Central memory CD8-positive, alpha-beta T cell (primary cell): ENCODE measurements at regions not wholly inside any gene's neighbourhood (a gene's known extent, or its start where the extent isn't known, plus 50 kb on each side); places are given as distances from the start of the nearest gene placed in this dataset.
"Not testable (repeated sequence)": the region's sequence is repeated elsewhere in the genome, so short reads cannot be mapped to it uniquely, and the experiment has no call there.

ENCODE experiments used
- ATAC-seq: fragments of 150-1000 bp; cut with Tn5 transposase; replicated peaks from 2 replicates; pipeline ENCODE4 v1.10.0; 2022; ENCODE audit warnings: mild to moderate bottlenecking, moderate FRiP score, moderate number of reproducible peaks; ENCODE audit not compliant: poor library complexity, severe bottlenecking; ENCODE audit errors: extremely low read depth
- DNase-seq, 2 donors: peaks; one replicate each; pipeline ENCODE4 v3.0.0; 2021; ENCODE audit warnings: low spot score in 2 of 2
- H3K27ac Mint-ChIP-seq: one replicate; pipeline ENCODE4 v1.8.0; 2022; ENCODE audit warnings: low read depth, mild to moderate bottlenecking, moderate library complexity, mixed read lengths
- H3K27me3 Mint-ChIP-seq: one replicate; pipeline ENCODE4 v1.8.0; 2022; ENCODE audit warnings: mixed read lengths
- H3K36me3 Mint-ChIP-seq: one replicate; pipeline ENCODE4 v1.8.0; 2022; ENCODE audit warnings: mild to moderate bottlenecking, moderate library complexity, mixed read lengths; ENCODE audit not compliant: insufficient read depth
- H3K4me1 Mint-ChIP-seq: one replicate; pipeline ENCODE4 v1.8.0; 2022; ENCODE audit warnings: mixed read lengths
- H3K4me3 Mint-ChIP-seq: one replicate; pipeline ENCODE4 v1.8.0; 2022; ENCODE audit warnings: mild to moderate bottlenecking, moderate library complexity, mixed read lengths
- H3K9me3 Mint-ChIP-seq: one replicate; pipeline ENCODE4 v1.8.0; 2022; ENCODE audit warnings: mixed read lengths

DNA sequence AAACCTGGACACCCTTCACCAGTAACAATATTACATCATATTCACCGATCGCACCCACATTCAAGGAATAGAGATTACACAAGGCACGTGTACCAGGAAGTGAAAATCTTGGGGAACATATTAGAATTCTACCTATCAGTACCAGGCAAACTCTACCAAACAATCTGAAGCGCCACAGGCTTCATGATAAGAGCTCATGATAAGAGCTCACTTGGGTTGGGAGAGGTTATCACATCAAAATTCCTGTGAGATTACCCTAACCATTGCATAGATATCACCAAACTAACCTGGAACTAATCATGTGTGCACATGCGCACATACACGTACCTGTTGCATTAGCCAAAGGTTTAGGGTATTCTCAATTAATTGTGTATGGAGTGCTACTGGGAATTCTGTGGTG lies 1861.3 kb downstream of the PCDH9 start:
- Mint-ChIP-seq H3K36me3 (peaks cover 2% of the 10 kb centered on the region), H3K27ac (no peak overlapping the region), H3K4me1 (no peaks in the 10 kb centered on the region), H3K27me3 (no peaks in the 10 kb centered on the region), H3K4me3 (no peak overlapping the region), H3K9me3 (peaks cover 26% of the 10 kb centered on the region)
- ATAC-seq (no peak), DNase-seq (no peak)

DNA sequence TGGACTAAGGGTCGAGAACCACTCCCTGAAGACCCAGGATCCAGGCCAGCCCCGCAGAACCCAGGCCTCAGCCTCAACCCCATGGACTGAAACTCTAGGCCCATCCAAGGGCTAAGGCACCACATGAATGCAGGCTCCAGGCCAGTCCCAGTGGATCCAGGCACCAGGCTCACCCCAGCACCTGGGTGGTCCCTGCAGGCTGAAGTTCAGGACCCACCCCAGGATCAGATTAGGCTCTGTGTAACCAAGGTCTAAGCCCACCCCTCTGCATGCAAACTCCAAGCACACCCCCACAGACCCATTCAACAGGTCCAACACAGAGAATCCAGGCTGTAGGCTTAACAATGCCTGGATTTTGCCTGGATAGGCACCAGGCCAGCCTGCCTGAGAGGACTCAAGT lies 1876.2 kb downstream of the PCDH9 start:
- Mint-ChIP-seq H3K36me3 (no peaks in the 10 kb centered on the region), H3K4me3 (no peak overlapping the region), H3K9me3 (peaks cover 13% of the 10 kb centered on the region), H3K27ac (no peak overlapping the region), H3K4me1 (no peaks in the 10 kb centered on the region), H3K27me3 (no peaks in the 10 kb centered on the region)
- DNase-seq: no peak
- ATAC-seq: no peak

DNA sequence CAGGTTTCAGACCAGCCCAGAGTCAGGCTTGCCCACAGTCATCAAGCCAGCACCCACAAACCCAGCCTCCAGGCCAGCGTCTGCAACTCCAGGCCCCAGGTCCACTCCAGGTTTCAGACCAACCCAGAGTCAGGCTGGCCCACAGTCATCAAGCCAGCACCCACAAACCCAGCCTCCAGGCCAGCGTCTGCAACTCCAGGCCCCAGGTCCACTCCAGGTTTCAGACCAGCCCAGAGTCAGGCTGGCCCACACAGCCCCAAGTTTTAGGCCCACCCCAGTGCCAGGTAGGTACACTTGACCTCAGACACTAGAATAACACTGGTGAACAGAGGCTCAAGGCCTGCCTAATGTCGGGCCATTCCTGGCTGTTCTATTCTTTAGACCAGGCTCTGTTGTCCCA lies 1877.0 kb downstream of the PCDH9 start:
- H3K4me1 Mint-ChIP-seq, H3K27me3 Mint-ChIP-seq, H3K4me3 Mint-ChIP-seq, ATAC-seq, H3K27ac Mint-ChIP-seq, DNase-seq, H3K36me3 Mint-ChIP-seq: not testable (repeated sequence)
- H3K9me3 Mint-ChIP-seq: peaks cover 18% of the 10 kb centered on the region

DNA sequence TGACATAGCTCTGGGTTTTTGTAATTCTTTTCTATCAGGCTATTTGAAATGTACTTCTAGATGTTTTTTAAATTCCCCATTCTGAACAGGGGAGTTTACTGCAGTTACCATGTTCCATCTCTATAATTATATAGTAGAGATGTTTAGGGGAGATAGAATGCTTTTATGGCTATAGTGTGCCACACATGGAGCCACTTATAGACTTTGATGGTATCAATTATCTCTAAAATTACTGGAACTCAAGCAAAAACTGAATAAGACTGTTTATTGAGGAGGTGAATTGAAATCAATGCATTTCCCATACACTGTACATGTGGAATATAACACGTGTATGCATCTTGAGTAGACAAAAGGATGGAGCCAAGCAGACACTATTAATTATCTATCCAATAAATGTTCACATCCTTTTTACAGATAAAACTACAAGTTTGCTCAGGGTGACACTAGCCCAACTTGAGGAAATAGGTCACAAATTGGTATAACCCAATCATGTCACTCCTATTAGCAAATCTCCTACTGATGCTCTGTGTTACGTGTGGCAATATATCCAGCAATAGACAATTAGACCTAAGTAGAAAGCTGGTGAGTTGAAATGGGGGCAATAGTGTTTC lies 1882.6 kb downstream of the PCDH9 start:
- Mint-ChIP-seq H3K4me3 (no peak overlapping the region), H3K36me3 (no peaks in the 10 kb centered on the region), H3K4me1 (no peaks in the 10 kb centered on the region), H3K27ac (no peak overlapping the region), H3K27me3 (no peaks in the 10 kb centered on the region), H3K9me3 (peaks cover 17% of the 10 kb centered on the region)
- no peak for ATAC-seq
- DNase-seq: no peak

DNA sequence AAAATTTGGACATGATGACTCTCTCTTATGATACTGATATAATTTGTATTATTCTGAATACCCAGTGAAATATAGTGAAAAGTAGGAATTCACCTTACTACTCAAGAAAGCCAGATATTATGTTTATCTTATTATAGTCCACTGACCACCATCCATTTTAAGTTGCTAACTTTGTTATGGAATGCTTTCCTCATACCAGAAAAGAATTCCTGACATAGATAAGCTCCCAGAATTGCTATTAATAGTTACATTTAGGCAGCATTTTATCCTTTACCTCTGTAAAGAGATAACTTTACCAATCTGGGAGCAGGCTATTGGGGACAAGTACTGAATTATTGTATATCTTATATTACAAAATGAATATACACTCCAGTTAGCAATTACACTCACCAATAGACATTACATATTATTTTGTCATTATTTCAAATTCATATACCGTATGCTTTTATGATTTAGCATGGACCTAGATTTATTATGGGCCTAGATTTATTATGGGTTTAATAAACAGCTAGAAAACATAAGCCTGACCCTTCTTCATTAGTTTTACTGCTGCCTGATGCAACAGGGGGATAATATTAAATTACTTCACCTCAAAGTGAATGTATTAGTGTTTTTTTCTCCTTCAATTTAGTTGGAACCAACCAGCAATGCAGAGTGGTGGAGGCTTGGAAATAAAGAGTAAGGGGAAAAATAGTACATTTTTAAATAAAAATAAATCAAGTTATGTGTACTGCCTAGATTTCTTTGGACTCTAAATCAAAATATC lies 1886.1 kb downstream of the PCDH9 start:
- H3K27ac Mint-ChIP-seq: no peak overlapping the region
- ATAC-seq (no peak), DNase-seq (no peak)
- H3K4me1 Mint-ChIP-seq: no peaks in the 10 kb centered on the region
- no peaks in the 10 kb centered on the region for H3K27me3 Mint-ChIP-seq
- H3K4me3 Mint-ChIP-seq: no peak overlapping the region
- H3K36me3 Mint-ChIP-seq: no peaks in the 10 kb centered on the region
- H3K9me3 Mint-ChIP-seq: peaks cover 11% of the 10 kb centered on the region

DNA sequence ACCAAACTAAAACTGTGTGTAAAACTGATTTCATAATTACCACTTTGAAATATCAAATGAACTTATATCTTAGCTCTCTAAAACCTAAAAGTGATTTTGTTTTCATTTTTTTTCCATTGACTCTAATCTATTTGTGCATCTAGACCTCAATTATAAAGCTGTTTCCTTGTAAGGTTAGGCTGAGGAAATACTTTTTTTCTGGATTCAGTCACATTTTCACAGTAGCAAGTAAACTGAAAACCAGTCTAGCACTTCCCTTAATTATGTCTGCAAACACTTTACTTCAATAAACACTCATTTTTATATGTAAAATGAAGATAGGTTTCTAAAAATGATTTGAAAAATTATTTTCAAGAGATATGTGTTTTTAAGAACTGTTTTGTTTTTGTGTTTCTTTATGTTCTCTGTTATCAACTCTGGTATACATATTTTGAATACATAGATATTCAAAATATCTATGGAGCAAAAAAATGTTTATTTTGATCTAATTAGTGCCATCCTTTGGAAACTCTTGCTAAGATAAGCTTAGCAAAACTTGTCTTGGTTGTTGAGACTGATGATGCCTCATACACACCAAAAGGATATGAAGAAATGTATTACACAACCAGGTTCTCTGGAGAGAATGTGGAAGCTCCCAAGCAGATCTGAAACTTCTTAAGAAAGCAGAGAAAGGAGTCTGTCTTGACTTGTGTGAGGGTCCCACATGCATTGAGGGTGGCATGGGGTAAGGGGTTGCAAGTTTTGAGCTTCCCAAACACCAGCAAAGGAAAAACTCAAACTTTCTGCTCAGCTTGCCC lies 1887.4 kb downstream of the PCDH9 start:
- Mint-ChIP-seq H3K9me3 (peaks cover 9% of the 10 kb centered on the region), H3K36me3 (no peaks in the 10 kb centered on the region), H3K4me1 (no peaks in the 10 kb centered on the region), H3K4me3 (no peak overlapping the region), H3K27ac (no peak overlapping the region), H3K27me3 (no peaks in the 10 kb centered on the region)
- DNase-seq: no peak
- no peak for ATAC-seq

DNA sequence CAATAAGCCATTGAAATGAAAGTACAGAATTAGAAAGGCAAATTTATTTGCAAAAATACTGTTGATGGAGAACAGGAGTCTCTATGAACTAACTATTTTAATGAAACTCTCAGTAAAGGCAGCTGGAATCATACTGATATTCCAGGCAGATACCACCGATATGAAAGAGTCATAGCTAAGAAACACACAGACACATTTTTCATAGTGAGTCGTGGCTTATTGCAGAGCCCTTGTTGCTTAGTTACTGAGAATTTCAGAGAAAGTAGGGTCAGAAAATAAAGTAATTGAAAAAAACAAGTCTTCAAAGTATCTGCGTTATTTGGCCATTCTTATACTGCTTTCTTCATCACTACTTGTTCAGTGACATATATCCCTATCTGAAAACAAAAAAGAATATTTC lies 1890.9 kb downstream of the PCDH9 start:
- H3K9me3 Mint-ChIP-seq: peaks cover 11% of the 10 kb centered on the region
- H3K36me3 Mint-ChIP-seq: no peaks in the 10 kb centered on the region
- H3K4me3 Mint-ChIP-seq: no peak overlapping the region
- H3K27ac Mint-ChIP-seq: no peak overlapping the region
- ATAC-seq (no peak), DNase-seq (no peak)
- no peaks in the 10 kb centered on the region for H3K27me3 Mint-ChIP-seq
- H3K4me1 Mint-ChIP-seq: no peaks in the 10 kb centered on the region

DNA sequence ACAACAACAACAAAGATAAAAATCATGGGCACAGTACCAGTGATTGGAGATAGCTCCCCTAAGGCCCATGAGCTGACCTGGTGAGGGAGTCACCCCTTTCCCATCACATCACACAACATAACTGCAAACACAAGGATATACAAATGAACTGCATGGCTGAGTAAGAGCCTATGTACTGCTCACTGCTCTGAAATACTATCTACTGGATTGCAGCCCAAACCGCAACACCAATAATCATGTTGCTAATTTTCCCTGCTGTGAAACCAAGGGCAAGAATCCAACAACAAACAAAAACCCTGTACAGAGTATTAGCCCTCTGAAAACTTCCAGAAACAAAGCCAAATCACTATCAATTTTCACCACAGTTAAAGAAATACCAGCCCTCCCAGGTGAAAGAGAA lies 1893.2 kb downstream of the PCDH9 start:
- no peak for ATAC-seq
- Mint-ChIP-seq H3K27me3 (no peaks in the 10 kb centered on the region), H3K36me3 (no peaks in the 10 kb centered on the region), H3K9me3 (peaks cover 21% of the 10 kb centered on the region), H3K27ac (no peak overlapping the region), H3K4me3 (no peak overlapping the region), H3K4me1 (no peaks in the 10 kb centered on the region)
- no peak for DNase-seq

DNA sequence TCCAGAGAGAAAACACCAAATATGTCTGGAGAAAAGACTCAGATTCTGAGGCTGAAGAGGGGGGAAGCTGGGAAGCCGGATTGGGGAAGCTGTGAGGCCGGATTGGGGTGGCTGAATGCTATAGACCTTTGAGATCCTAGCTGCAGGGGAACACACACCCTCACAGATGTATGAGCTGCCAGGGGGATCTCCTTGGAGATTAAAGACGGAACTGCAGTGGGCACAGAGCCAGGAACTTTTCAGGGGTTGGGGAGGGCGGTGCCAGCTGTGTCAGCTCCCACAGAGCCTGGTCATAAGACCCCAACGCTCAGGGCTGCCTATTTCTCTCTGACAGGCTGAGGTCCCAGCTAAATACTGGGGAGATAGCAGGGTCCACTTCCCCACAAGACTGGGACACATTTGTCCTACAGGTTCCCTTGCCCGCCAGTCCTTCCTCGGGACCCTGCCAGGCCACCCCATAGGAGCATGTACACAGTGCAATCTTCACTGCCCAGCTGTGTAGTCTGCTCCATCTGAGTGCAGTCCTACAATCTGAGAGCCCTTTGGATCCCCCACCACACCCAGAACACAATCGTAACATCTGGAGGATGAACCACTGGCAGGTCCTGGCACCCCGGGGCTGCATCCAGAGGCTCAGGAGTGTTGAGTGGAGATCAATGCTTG lies 1893.9 kb downstream of the PCDH9 start:
- Mint-ChIP-seq H3K9me3 (peaks cover 21% of the 10 kb centered on the region), H3K4me3 (no peak overlapping the region), H3K36me3 (no peaks in the 10 kb centered on the region), H3K4me1 (no peaks in the 10 kb centered on the region), H3K27ac (no peak overlapping the region), H3K27me3 (no peaks in the 10 kb centered on the region)
- DNase-seq (no peak), ATAC-seq (no peak)

DNA sequence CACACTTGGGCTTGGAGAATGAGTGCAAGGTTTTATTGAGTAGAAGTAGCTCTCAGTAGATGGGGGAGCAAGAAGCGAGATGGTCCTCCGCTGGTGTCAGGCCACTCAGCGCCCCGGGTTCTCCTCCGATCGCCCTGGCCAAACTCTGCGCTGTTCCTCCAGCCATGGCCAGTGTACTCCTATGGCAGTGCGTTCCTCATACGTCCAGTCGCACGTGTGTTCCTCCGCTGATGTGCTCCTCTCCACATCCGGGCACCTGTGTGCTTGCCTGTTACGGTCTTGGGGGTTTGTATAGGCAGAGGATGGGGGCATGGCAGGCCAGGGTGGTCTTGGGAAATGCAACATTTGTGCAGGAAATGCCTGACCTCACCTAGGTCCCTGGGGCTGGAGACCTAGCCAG lies 1899.4 kb downstream of the PCDH9 start:
- Mint-ChIP-seq H3K27me3 (no peaks in the 10 kb centered on the region), H3K4me3 (no peak overlapping the region), H3K9me3 (peaks cover 18% of the 10 kb centered on the region), H3K4me1 (no peaks in the 10 kb centered on the region), H3K36me3 (no peaks in the 10 kb centered on the region), H3K27ac (no peak overlapping the region)
- DNase-seq: no peak
- ATAC-seq: no peak

DNA sequence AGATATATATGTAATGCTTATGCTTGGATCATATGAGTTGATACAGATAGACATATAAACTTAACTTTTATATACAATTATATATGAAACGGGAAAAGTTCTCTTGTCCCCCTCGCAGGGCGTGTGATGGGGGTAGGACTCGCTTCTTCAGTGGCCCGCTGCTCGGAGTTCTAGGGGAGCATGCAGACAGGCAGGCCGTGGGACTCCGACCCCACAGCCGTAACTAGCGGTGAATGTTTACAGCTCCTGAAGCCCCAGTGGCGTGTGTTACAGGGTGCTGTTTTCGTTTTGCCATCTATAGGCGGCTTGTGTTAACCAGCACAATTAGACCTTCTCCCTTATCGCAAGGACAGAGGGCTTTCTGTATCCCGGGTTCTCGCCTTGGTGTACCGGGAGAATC lies 1899.8 kb downstream of the PCDH9 start:
- Mint-ChIP-seq H3K27me3 (no peaks in the 10 kb centered on the region), H3K27ac (no peak overlapping the region), H3K36me3 (no peaks in the 10 kb centered on the region), H3K9me3 (peaks cover 15% of the 10 kb centered on the region), H3K4me1 (no peaks in the 10 kb centered on the region), H3K4me3 (no peak overlapping the region)
- ATAC-seq (no peak), DNase-seq (no peak)

DNA sequence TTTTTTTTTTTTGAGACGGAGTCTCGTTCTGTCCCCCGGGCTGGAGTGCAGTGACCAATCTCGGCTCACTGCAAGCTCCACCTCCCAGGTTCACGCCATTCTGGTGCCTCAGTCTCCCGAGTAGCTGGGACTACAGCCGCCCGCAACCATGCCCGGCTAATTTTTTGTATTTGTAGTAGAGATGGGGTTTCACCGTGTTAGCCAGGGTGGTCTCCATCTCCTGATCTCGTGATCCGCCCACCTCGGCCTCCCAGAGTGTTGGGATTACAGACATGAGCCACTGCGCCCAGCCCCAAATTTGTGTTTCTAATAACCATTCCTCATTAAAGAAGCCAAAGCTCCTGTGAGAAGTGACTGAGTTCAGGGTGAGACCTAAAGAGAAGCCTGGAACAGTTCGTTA lies 1906.9 kb downstream of the PCDH9 start:
- peaks cover 15% of the 10 kb centered on the region for H3K9me3 Mint-ChIP-seq
- H3K27ac Mint-ChIP-seq, H3K4me3 Mint-ChIP-seq, H3K36me3 Mint-ChIP-seq, H3K4me1 Mint-ChIP-seq, H3K27me3 Mint-ChIP-seq, DNase-seq, ATAC-seq: not testable (repeated sequence)
